ENCODE measurements at regions not wholly inside any gene's neighbourhood (a gene's known extent, or its start where the extent isn't known, plus 50 kb on each side); places are given as distances from the start of the nearest gene placed in this dataset.

DNA sequence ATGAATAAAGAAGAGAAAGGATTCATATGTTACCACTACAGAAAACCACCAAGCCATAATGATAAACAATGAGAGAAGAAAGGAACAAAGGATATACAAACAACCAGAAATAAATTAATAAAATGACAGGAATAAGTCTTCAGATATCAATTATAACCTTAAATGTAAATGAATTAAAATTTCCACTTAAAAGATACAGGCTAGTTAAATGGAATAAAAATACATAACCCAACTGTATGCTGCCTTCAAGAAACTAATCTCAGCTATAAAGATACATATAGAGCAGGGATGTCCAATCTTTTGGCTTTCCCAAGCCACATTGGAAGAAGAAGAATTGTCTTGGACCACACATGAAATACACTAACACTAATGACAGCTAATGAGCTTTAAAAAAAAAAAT, 135.9 kb upstream of the GJE1 start:
- no peak for TF ChIP-seq POLR2A (IDR thresholded peaks at IDR 0.05)
- TF ChIP-seq, protein P1, sequence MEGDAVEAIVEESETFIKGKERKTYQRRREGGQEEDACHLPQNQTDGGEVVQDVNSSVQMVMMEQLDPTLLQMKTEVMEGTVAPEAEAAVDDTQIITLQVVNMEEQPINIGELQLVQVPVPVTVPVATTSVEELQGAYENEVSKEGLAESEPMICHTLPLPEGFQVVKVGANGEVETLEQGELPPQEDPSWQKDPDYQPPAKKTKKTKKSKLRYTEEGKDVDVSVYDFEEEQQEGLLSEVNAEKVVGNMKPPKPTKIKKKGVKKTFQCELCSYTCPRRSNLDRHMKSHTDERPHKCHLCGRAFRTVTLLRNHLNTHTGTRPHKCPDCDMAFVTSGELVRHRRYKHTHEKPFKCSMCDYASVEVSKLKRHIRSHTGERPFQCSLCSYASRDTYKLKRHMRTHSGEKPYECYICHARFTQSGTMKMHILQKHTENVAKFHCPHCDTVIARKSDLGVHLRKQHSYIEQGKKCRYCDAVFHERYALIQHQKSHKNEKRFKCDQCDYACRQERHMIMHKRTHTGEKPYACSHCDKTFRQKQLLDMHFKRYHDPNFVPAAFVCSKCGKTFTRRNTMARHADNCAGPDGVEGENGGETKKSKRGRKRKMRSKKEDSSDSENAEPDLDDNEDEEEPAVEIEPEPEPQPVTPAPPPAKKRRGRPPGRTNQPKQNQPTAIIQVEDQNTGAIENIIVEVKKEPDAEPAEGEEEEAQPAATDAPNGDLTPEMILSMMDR (IDR thresholded peaks at IDR 0.05): no peak
